Choroid plexus epithelial cell (primary cell): ENCODE measurements at regions not wholly inside any gene's neighbourhood (a gene's known extent, or its start where the extent isn't known, plus 50 kb on each side); places are given as distances from the start of the nearest gene placed in this dataset.

Experiments used
- DNase-seq: peaks from one replicate; pipeline ENCODE4 v3.0.0-alpha.2; 2010; ENCODE audit warnings: low read depth
- H3K4me3 ChIP-seq: 2 replicates; pipeline ENCODE4 v1.5.1; 2011; ENCODE audit warnings: low read depth, mild to moderate bottlenecking, control low read depth, low read length, moderate library complexity
- CTCF ChIP-seq: conservative IDR thresholded peaks from 2 replicates; pipeline ENCODE4 v1.5.1; 2011; ENCODE audit warnings: low read depth, mild to moderate bottlenecking, control low read depth, inconsistent platforms, low read length, moderate library complexity

- DNase-seq: no peak
- no peak overlapping the region for H3K4me3 ChIP-seq
Measured at GRCh38 chr13:73367886-73368285, 309.1 kb downstream of the KLF5 start.

GRCh38 chr13:73366241-73366640 lies 307.4 kb downstream of the KLF5 start:
- TF ChIP-seq CTCF: no peak
- H3K4me3 ChIP-seq: no peak overlapping the region
- no peak for DNase-seq

More at GRCh38 chr13:73367886-73368285, 309.1 kb downstream of the KLF5 start:
- no peak for TF ChIP-seq CTCF

GRCh38 chr13:73365681-73366080 lies 306.9 kb downstream of the KLF5 start:
- DNase-seq: no peak
- no peak overlapping the region for H3K4me3 ChIP-seq
- no peak for TF ChIP-seq CTCF

- no peak overlapping the region for H3K4me3 ChIP-seq
- DNase-seq: no peak
- no peak for TF ChIP-seq CTCF
Measured at GRCh38 chr13:73365252-73365651, 306.4 kb downstream of the KLF5 start.

- TF ChIP-seq CTCF: no peak
- DNase-seq: no peak
- no peak overlapping the region for H3K4me3 ChIP-seq
Measured at GRCh38 chr13:73364736-73365135, 305.9 kb downstream of the KLF5 start.

- no peak for TF ChIP-seq CTCF
- H3K4me3 ChIP-seq: no peak overlapping the region
- DNase-seq: no peak
Measured at GRCh38 chr13:73358606-73359095, 299.8 kb downstream of the KLF5 start.

GRCh38 chr13:73355134-73355533 lies 296.3 kb downstream of the KLF5 start:
- no peak for TF ChIP-seq CTCF
- H3K4me3 ChIP-seq: no peak overlapping the region
- DNase-seq: no peak
